ENCODE measurements at regions not wholly inside any gene's neighbourhood (a gene's known extent, or its start where the extent isn't known, plus 50 kb on each side); places are given as distances from the start of the nearest gene placed in this dataset.

GRCh38 chr4:46684041-46684440 lies 225.0 kb downstream of the COX7B2 start:
- DNase-seq: no peak

DNA sequence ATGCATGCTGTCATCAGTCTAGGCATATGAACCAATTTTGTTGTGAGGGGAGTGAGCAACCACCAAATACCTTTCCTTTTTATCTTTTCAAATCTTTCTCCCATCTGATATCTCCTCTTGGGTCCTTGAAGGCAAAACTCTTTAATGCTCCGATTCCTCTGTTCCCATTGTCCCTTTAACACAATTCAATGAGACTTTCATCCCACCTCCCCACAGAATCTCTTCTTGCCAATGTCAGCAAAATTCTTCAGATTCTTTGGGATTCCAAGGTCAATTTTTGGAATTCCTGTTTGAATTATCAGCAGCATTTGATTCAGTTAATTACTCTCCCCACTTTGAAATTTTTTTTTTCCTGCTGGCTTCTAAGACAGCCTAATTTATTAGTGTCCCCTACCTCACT lies 232.7 kb downstream of the COX7B2 start:
- DNase-seq: no peak

DNA sequence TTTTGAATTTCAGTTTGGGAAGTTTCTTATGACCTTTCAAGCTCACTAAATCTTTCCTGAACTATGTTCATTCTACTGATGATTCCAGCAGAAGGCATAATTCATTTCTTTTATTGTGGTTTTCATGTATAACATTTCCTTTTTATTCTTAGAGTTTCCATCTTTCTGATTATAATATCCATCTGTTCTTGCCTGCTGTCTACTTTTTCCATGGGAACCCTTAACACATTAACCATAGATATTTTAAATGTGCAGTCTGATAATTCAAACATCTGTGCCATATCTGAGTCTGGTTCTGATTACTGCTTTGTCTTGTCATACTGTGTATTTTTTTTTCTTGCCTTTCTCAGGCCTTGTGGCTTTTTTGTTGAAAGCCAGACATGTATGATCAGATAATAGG lies 234.7 kb downstream of the COX7B2 start:
- peak in 1 of 2 donors; percentile 34 for DNase-seq

GRCh38 chr4:46667790-46668189 lies 241.3 kb downstream of the COX7B2 start:
- no peak for DNase-seq

DNA sequence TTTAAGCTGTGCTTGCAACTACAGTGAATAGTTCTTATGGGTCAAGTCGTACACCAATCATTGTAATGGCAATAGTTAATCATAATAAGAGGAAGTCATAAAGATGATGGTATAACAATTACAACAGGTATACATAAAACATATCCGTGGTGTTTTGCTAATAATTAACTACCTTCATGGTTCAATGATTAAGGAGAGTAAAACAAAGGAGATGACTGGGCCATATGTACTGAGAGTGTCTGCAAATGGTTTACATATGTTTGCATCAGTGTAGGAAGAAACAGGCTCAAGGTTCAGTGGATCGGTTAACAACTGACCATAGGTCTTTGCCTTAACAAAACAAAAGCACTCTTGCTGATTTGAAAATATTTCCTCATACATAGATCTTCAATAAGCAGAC lies 253.0 kb downstream of the COX7B2 start:
- DNase-seq: no peak

DNA sequence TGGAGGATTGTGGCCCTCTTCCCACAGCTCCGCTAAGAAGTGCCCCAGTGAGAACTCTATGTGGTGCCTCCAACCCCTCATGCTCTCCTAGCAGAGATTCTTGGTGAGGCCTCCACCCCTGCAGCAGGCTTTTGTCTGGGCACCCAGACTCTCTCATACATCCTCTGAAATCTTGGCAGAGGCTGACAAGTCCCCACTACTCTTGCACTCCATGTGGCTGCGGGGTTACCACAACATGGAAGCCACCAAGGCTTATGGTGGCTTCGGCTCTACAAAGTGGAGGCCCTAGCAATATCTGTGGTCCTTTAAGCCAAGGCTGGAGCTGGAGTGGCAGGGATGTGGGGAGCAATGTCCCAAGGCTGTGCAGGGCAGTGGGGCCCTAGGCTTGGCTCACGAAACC lies 255.2 kb downstream of the COX7B2 start:
- DNase-seq: no peak

- no peak for DNase-seq
Measured at GRCh38 chr4:46649390-46649789, 259.5 kb upstream of the GABRA2 start.

GRCh38 chr4:46648088-46648744 lies 258.3 kb upstream of the GABRA2 start:
- no peak for DNase-seq

- DNase-seq: no peak
Measured at GRCh38 chr4:46645126-46645525, 255.2 kb upstream of the GABRA2 start.
